GM19468 (cell line): ENCODE measurements at regions not wholly inside any gene's neighbourhood (a gene's known extent, or its start where the extent isn't known, plus 50 kb on each side); places are given as distances from the start of the nearest gene placed in this dataset.
A peak's percentile ranks its signal among the peaks of the same experiment; 100 is the strongest.

Experiments used
- ATAC-seq: cut with Tn5 transposase; IDR thresholded peaks from one replicate; pipeline ENCODE4 v1.9.1; 2021; ENCODE audit warnings: mild to moderate bottlenecking, moderate library complexity, moderate number of reproducible peaks; ENCODE audit not compliant: unreplicated experiment; ENCODE audit errors: extremely low read depth

- ATAC-seq: no peak
These were observed 54.4 kb upstream of the PIK3R1 start for GRCh38 chr5:68161156-68161555.

GRCh38 chr5:68159224-68159951, 56.2 kb upstream of the PIK3R1 start:
- no peak for ATAC-seq

- no peak for ATAC-seq
These were observed 59.6 kb upstream of the PIK3R1 start for GRCh38 chr5:68155940-68156339.

- no peak for ATAC-seq
These were observed 61.3 kb upstream of the PIK3R1 start for GRCh38 chr5:68154119-68154857.

- no peak for ATAC-seq
These were observed 63.7 kb upstream of the PIK3R1 start for GRCh38 chr5:68151812-68152211.

- no peak for ATAC-seq
These were observed 66.4 kb upstream of the PIK3R1 start for GRCh38 chr5:68149189-68149588.

- ATAC-seq: peak; percentile 20
These were observed 67.5 kb upstream of the PIK3R1 start for GRCh38 chr5:68148096-68148495.

GRCh38 chr5:68147659-68148058, 67.9 kb upstream of the PIK3R1 start:
- no peak for ATAC-seq

- ATAC-seq: peak; percentile 10
These were observed 74.1 kb upstream of the PIK3R1 start for GRCh38 chr5:68141494-68141893.

GRCh38 chr5:68140763-68141162, 74.8 kb upstream of the PIK3R1 start:
- ATAC-seq: peak; percentile 43

- no peak for ATAC-seq
These were observed 75.7 kb upstream of the PIK3R1 start for GRCh38 chr5:68139611-68140441.

- ATAC-seq: no peak
These were observed 77.9 kb upstream of the PIK3R1 start for GRCh38 chr5:68137511-68138140.

- no peak for ATAC-seq
These were observed 80.8 kb upstream of the PIK3R1 start for GRCh38 chr5:68134669-68135313.

- no peak for ATAC-seq
These were observed 81.4 kb upstream of the PIK3R1 start for GRCh38 chr5:68134033-68134668.

- ATAC-seq: no peak
These were observed 85.3 kb upstream of the PIK3R1 start for GRCh38 chr5:68130253-68130652.

- ATAC-seq: no peak
These were observed 86.2 kb upstream of the PIK3R1 start for GRCh38 chr5:68129364-68129763.

GRCh38 chr5:68126886-68127285, 88.7 kb upstream of the PIK3R1 start:
- no peak for ATAC-seq

- ATAC-seq: no peak
These were observed 92.9 kb upstream of the PIK3R1 start for GRCh38 chr5:68122439-68123328.
